ENCODE measurements at regions not wholly inside any gene's neighbourhood (a gene's known extent, or its start where the extent isn't known, plus 50 kb on each side); places are given as distances from the start of the nearest gene placed in this dataset.

DNA sequence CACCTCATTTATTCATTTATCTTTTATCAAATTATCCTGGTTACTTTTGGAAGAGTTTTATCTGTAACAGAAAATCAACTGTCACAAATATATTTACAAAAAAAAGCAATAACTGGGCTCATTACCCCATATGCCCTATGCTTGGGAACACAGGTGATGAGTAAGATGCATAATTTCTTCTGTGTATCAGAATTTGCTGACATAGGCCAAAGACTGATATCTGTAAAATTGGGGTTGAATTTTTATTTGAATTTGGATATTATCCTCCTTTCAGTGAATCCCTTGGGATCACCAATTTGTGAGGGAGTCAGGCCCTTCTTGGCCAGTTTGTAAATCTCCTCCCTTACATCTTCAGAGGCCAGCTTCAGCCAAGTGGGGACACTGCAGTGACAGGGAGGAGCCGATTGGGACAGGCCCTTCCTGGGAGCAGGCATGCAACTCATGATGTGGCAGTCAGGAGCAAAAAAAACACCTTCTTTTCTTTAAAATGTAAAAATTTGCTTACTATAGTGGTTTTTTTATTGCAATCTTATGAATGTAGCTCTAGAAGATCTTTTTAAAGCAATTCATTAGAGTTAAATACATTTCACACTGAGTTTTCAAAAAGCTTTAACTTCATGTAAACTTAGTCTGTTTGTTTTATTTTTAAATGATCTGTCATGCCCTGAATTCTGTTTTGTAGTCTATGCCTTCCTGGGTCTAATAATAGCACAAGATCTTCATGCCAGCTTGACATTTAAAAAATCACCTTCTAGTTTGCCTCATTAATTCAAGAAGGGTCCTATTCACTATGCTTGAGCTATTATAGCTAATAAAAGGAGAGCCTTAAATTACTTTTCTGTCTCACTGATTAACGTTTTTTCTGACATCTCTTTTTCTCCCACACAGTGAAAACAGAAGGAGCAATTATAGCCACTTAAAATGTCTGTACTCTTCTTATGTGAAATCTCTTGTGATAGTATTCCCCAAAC lies 136.6 kb upstream of the SPRY1 start:
- Histone ChIP-seq H3K4me2 (no peak overlapping the region), H3K9ac (no peak overlapping the region)

DNA sequence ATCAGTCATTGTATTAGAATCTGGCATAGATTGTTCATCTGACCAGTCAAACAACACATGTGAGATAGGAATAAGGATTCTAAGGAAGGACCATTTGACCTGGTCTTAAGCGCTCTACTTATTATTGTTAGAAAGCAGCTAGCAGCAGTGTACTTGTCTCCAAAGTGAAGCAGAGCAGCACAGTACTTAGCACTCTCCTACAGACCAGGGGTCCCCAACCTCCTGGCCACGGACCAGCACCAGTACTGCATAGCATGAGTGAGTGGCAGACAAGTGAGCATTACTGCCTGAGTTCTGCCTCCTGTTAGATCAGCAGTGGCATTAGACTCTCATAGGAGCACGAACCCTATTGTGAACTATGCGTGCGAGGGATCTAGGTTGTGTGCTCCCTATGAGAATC lies 135.9 kb upstream of the SPRY1 start:
- no peak overlapping the region for H2AFZ ChIP-seq (ENCODE audit: low read depth)
- no peak for TF ChIP-seq CTCF (conservative IDR thresholded peaks at IDR 0.05; ENCODE audit: low read depth, low read length)
- H3K27me3 ChIP-seq (ENCODE audit: insufficient read depth, low read depth), result no peaks in the 10 kb centered on the region
- no peaks in the 10 kb centered on the region for H3K36me3 ChIP-seq (ENCODE audit: insufficient read depth)
- H3K79me2 ChIP-seq (ENCODE audit: insufficient read depth, low read depth), result no peaks in the 10 kb centered on the region
- no peaks in the 10 kb centered on the region for H4K20me1 ChIP-seq (ENCODE audit: insufficient read depth)
- H3K9ac ChIP-seq, result no peak overlapping the region
- no peaks in the 10 kb centered on the region for H3K4me1 ChIP-seq (ENCODE audit: low read depth, poor library complexity, severe bottlenecking)
- H3K4me3 ChIP-seq (IDR thresholded peaks at IDR 0.05; ENCODE audit: insufficient read depth, low read depth, low read length), result no peak overlapping the region
- no peak overlapping the region for H3K27ac ChIP-seq
- no peak overlapping the region for H3K4me2 ChIP-seq

More for the DNA sequence above, 136.6 kb upstream of the SPRY1 start:
- no peaks in the 10 kb centered on the region for H3K79me2 ChIP-seq (ENCODE audit: insufficient read depth, low read depth)
- H3K36me3 ChIP-seq (ENCODE audit: insufficient read depth), result no peaks in the 10 kb centered on the region
- no peak overlapping the region for H2AFZ ChIP-seq (ENCODE audit: low read depth)
- H4K20me1 ChIP-seq (ENCODE audit: insufficient read depth), result no peaks in the 10 kb centered on the region
- H3K27ac ChIP-seq, result no peak overlapping the region
- TF ChIP-seq CTCF (conservative IDR thresholded peaks at IDR 0.05; ENCODE audit: low read depth, low read length), result no peak
- H3K27me3 ChIP-seq (ENCODE audit: insufficient read depth, low read depth), result no peaks in the 10 kb centered on the region
- no peak overlapping the region for H3K4me3 ChIP-seq (IDR thresholded peaks at IDR 0.05; ENCODE audit: insufficient read depth, low read depth, low read length)
- H3K4me1 ChIP-seq (ENCODE audit: low read depth, poor library complexity, severe bottlenecking), result no peaks in the 10 kb centered on the region

DNA sequence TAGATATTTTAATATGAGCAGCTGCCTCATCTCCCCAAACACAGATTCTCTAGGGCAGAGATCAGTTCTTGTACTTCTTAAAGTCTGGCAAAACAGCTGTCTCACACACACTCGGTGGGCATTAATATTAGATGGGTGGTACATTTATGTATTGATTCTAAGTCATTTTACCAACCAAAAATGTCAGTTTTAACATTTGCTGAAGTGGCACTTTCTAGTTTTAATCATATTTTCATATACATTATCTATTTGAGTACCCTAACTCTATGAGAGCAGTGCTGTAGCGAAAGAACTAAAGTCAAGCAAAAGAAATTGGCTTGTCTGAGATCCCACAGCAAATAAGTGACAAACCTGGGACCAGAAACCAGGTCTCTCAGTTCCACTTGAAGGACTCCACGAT lies 134.5 kb upstream of the SPRY1 start:
- H3K36me3 ChIP-seq (ENCODE audit: insufficient read depth), result no peaks in the 10 kb centered on the region
- no peak overlapping the region for H2AFZ ChIP-seq (ENCODE audit: low read depth)
- no peak overlapping the region for H3K9ac ChIP-seq
- no peak for TF ChIP-seq CTCF (conservative IDR thresholded peaks at IDR 0.05; ENCODE audit: low read depth, low read length)
- no peaks in the 10 kb centered on the region for H4K20me1 ChIP-seq (ENCODE audit: insufficient read depth)
- no peak overlapping the region for H3K4me3 ChIP-seq (IDR thresholded peaks at IDR 0.05; ENCODE audit: insufficient read depth, low read depth, low read length)
- H3K4me2 ChIP-seq, result no peak overlapping the region
- no peak overlapping the region for H3K27ac ChIP-seq
- H3K27me3 ChIP-seq (ENCODE audit: insufficient read depth, low read depth), result no peaks in the 10 kb centered on the region
- no peaks in the 10 kb centered on the region for H3K79me2 ChIP-seq (ENCODE audit: insufficient read depth, low read depth)
- H3K4me1 ChIP-seq (ENCODE audit: low read depth, poor library complexity, severe bottlenecking), result no peaks in the 10 kb centered on the region

- Histone ChIP-seq H2AFZ (ENCODE audit: low read depth) (no peak overlapping the region), H3K4me1 (ENCODE audit: low read depth, poor library complexity, severe bottlenecking) (no peaks in the 10 kb centered on the region), H3K4me2 (no peak overlapping the region), H3K9ac (no peak overlapping the region), H3K79me2 (ENCODE audit: insufficient read depth, low read depth) (no peaks in the 10 kb centered on the region), H3K4me3 (IDR thresholded peaks at IDR 0.05; ENCODE audit: insufficient read depth, low read depth, low read length) (no peak overlapping the region), H3K27ac (no peak overlapping the region), H4K20me1 (ENCODE audit: insufficient read depth) (no peaks in the 10 kb centered on the region), H3K27me3 (ENCODE audit: insufficient read depth, low read depth) (no peaks in the 10 kb centered on the region), H3K36me3 (ENCODE audit: insufficient read depth) (no peaks in the 10 kb centered on the region)
- TF ChIP-seq CTCF (conservative IDR thresholded peaks at IDR 0.05; ENCODE audit: low read depth, low read length), result no peak
These were observed 131.2 kb upstream of the SPRY1 start for GRCh38 chr4:123265443-123265842.

Measured in KMS-11 (cell line).